CD4-positive, alpha-beta memory T cell (primary cell): ENCODE measurements at regions not wholly inside any gene's neighbourhood (a gene's known extent, or its start where the extent isn't known, plus 50 kb on each side); places are given as distances from the start of the nearest gene placed in this dataset.
"Not testable (repeated sequence)": the region's sequence is repeated elsewhere in the genome, so short reads cannot be mapped to it uniquely, and the experiment has no call there.

Source experiments
- CTCF ChIA-PET: fragments of 350-600 bp; sonication (Branson Sonifier 250); formaldehyde crosslinking; loops from one replicate; lab custom pipeline; 2021; ENCODE audit warnings: inconsistent platforms; ENCODE audit not compliant: partially characterized antibody; lab: Charles Lee
- POLR2A ChIA-PET: fragments of 350-600 bp; sonication (Branson Sonifier 250); formaldehyde crosslinking; loops from one replicate; lab custom pipeline; 2021; ENCODE audit not compliant: partially characterized antibody; lab: Charles Lee
- DNase-seq, 5 donors: peaks; one replicate each; pipeline versions ENCODE4 v3.0.0 to v3.0.0-alpha.2; 2020 to 2022; ENCODE audit warnings: mixed read lengths in 1 of 5
- H3K27ac ChIP-seq: one replicate; pipeline ENCODE4 v1.7.0; 2013; ENCODE audit warnings: low read depth, low read length
- H3K27me3 ChIP-seq: 2 replicates; pipeline ENCODE4 v1.7.0; 2013; ENCODE audit warnings: mild to moderate bottlenecking, low read length, moderate library complexity; ENCODE audit not compliant: insufficient read depth
- H3K36me3 ChIP-seq: 2 replicates; pipeline ENCODE4 v1.7.0; 2013; ENCODE audit warnings: mild to moderate bottlenecking, low read length, moderate library complexity; ENCODE audit not compliant: insufficient read depth
- H3K4me1 ChIP-seq: 2 replicates; pipeline ENCODE4 v1.7.0; 2013; ENCODE audit warnings: mild to moderate bottlenecking, low read length, moderate library complexity; ENCODE audit not compliant: insufficient read depth
- H3K4me3 ChIP-seq, 2 donors: one replicate each; pipeline ENCODE4 v1.7.0; 2013; ENCODE audit warnings: low read length in 2 of 2, mild to moderate bottlenecking in 1 of 2
- H3K9me3 ChIP-seq, 2 donors: one replicate each; pipeline ENCODE4 v1.7.0; 2013; ENCODE audit warnings: low read length in 2 of 2, control low read depth in 1 of 2; ENCODE audit not compliant: control insufficient read depth in 1 of 2
- H3K27ac Mint-ChIP-seq, 7 donors: one replicate each; pipeline ENCODE4 v1.8.0; 2020 to 2021; ENCODE audit warnings: mixed read lengths in 7 of 7, mild to moderate bottlenecking in 6 of 7, inconsistent platforms in 3 of 7, moderate library complexity in 3 of 7
- H3K27me3 Mint-ChIP-seq, 2 donors: one replicate each; pipeline ENCODE4 v1.8.0; 2020 to 2021; ENCODE audit warnings: mixed read lengths in 2 of 2
- H3K36me3 Mint-ChIP-seq, 2 donors: one replicate each; pipeline ENCODE4 v1.8.0; 2020 to 2021; ENCODE audit warnings: mixed read lengths in 2 of 2, inconsistent platforms in 1 of 2, mild to moderate bottlenecking in 1 of 2
- H3K4me1 Mint-ChIP-seq, 4 donors: one replicate each; pipeline ENCODE4 v1.8.0; 2020 to 2021; ENCODE audit warnings: mixed read lengths in 4 of 4, mild to moderate bottlenecking in 1 of 4
- H3K4me3 Mint-ChIP-seq, 8 donors: one replicate each; pipeline ENCODE4 v1.8.0; 2020 to 2021; ENCODE audit warnings: mixed read lengths in 8 of 8, mild to moderate bottlenecking in 7 of 8, moderate library complexity in 6 of 8, inconsistent platforms in 3 of 8
- H3K9me3 Mint-ChIP-seq, 8 donors: one replicate each; pipeline ENCODE4 v1.8.0; 2020 to 2021; ENCODE audit warnings: mixed read lengths in 8 of 8, mild to moderate bottlenecking in 5 of 8, inconsistent platforms in 3 of 8, moderate library complexity in 1 of 8
- intact Hi-C: fragments of 100-400 bp; cut with micrococcal nuclease; formaldehyde crosslinking; loops from one replicate; pipeline ENCODE4 v1.15.1; 2023

GRCh38 chr2:236836028-236836427, 249.7 kb upstream of the COPS8 start:
- DNase-seq, H3K4me3 ChIP-seq, H3K27me3 Mint-ChIP-seq, H3K36me3 ChIP-seq, H3K9me3 Mint-ChIP-seq, H3K27ac ChIP-seq, H3K4me3 Mint-ChIP-seq, H3K27ac Mint-ChIP-seq, POLR2A ChIA-PET, intact Hi-C loops, H3K27me3 ChIP-seq, CTCF ChIA-PET, H3K9me3 ChIP-seq, H3K4me1 Mint-ChIP-seq, H3K36me3 Mint-ChIP-seq, H3K4me1 ChIP-seq: not testable (repeated sequence)

DNA sequence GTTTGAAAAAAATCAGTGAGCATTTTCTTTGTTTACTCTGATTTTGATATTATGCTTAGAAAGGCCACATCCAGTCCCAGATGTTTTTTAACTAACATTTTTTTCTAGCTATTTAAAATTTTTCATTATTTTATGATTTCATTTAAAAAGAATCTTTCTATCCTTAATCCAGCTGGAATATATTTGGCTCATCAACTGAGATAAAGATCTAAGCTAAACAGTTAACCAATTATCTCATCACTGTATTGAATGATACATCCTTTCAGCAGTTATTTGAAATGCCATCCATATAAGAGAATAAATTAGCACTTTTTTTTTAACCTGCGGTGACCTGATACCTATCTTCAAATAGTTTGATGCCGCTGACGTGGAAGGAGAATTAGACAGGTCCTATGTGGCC, 245.5 kb upstream of the COPS8 start:
- Histone ChIP-seq H3K9me3 (no peaks in the 10 kb centered on the region), H3K4me3 (no peak overlapping the region), H3K36me3 (no peaks in the 10 kb centered on the region), H3K27me3 (no peaks in the 10 kb centered on the region), H3K4me1 (no peaks in the 10 kb centered on the region), H3K27ac (no peak overlapping the region)
- Mint-ChIP-seq H3K27me3 (peaks cover 2 to 4% of the 10 kb centered on the region in 2 donors), H3K36me3 (no peaks in the 10 kb centered on the region), H3K9me3 (peaks cover 0 to 4% (median 0%) of the 10 kb centered on the region in 8 donors), H3K27ac (no peak overlapping the region), H3K4me1 (no peaks in the 10 kb centered on the region), H3K4me3 (no peak overlapping the region)
- DNase-seq, result no peak
- ChIA-PET CTCF (no interaction called here), POLR2A (interaction anchor here (0.7 kb wide), 1 partner anchor 29 kb away, joined by 3 read pairs; no protein-coding TSS in a partner anchor)
- intact Hi-C loops, result no loop called here

GRCh38 chr2:236840857-236841256, 244.8 kb upstream of the COPS8 start:
- Histone ChIP-seq H3K27me3 (no peaks in the 10 kb centered on the region), H3K36me3 (no peaks in the 10 kb centered on the region), H3K4me1 (no peaks in the 10 kb centered on the region), H3K4me3 (no peak overlapping the region), H3K27ac (no peak overlapping the region), H3K9me3 (no peaks in the 10 kb centered on the region)
- H3K4me1 Mint-ChIP-seq, result no peaks in the 10 kb centered on the region
- DNase-seq, result no peak
- peaks cover 2 to 4% of the 10 kb centered on the region in 2 donors for H3K27me3 Mint-ChIP-seq
- H3K9me3 Mint-ChIP-seq, result peaks cover 0 to 3% (median 0%) of the 10 kb centered on the region in 8 donors
- H3K4me3 Mint-ChIP-seq, result no peak overlapping the region
- no peak overlapping the region for H3K27ac Mint-ChIP-seq
- no peaks in the 10 kb centered on the region for H3K36me3 Mint-ChIP-seq
- intact Hi-C loops, result no loop called here
- CTCF ChIA-PET, result no interaction called here
- POLR2A ChIA-PET, result interaction anchor here (0.7 kb wide), 1 partner anchor 29 kb away, joined by 3 read pairs; no protein-coding TSS in a partner anchor

- H3K36me3 ChIP-seq, result no peaks in the 10 kb centered on the region
- no peaks in the 10 kb centered on the region for H3K4me1 Mint-ChIP-seq
- H3K27me3 Mint-ChIP-seq, result peaks cover 2 to 4% of the 10 kb centered on the region in 2 donors
- no peak overlapping the region for H3K4me3 ChIP-seq
- H3K27me3 ChIP-seq, result no peaks in the 10 kb centered on the region
- H3K27ac ChIP-seq, result no peak overlapping the region
- H3K9me3 Mint-ChIP-seq, result no peaks in the 10 kb centered on the region
- ChIA-PET CTCF (no interaction called here), POLR2A (no interaction called here)
- H3K4me3 Mint-ChIP-seq, result no peak overlapping the region
- DNase-seq, result no peak
- H3K36me3 Mint-ChIP-seq, result no peaks in the 10 kb centered on the region
- no peak overlapping the region for H3K27ac Mint-ChIP-seq
- H3K9me3 ChIP-seq, result no peaks in the 10 kb centered on the region
- H3K4me1 ChIP-seq, result no peaks in the 10 kb centered on the region
- intact Hi-C loops, result no loop called here
Measured at GRCh38 chr2:236841389-236841788, 244.3 kb upstream of the COPS8 start.

GRCh38 chr2:236843161-236843968, 242.3 kb upstream of the COPS8 start:
- Histone ChIP-seq H3K9me3 (no peaks in the 10 kb centered on the region), H3K4me1 (no peaks in the 10 kb centered on the region), H3K27me3 (no peaks in the 10 kb centered on the region), H3K27ac (no peak overlapping the region), H3K4me3 (no peak overlapping the region), H3K36me3 (no peaks in the 10 kb centered on the region)
- no peak for DNase-seq
- ChIA-PET POLR2A (no interaction called here), CTCF (no interaction called here)
- Mint-ChIP-seq H3K4me1 (no peaks in the 10 kb centered on the region), H3K4me3 (no peak overlapping the region), H3K27me3 (peaks cover 0 to 4% of the 10 kb centered on the region in 2 donors), H3K9me3 (no peaks in the 10 kb centered on the region), H3K27ac (no peak overlapping the region), H3K36me3 (no peaks in the 10 kb centered on the region)
- intact Hi-C loops, result no loop called here

DNA sequence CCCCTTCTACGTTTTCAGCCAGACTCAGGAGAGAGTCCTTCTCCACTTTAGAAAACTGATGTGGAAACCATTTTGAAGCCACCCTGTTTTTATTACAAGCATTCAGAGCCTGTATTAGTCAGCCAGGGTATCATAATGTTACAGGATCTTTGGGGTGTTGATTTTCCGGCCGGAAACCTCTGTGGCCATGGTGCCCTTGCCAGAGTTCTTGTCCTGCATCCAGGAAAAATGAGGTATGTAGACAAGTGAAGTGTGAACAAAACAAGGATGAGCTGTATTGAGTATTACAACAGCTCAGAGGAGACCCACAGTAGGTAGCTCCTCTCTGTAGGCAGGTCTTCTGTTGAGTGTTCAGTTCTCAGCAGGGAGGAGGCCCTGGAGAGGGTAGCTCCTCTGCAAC, 241.0 kb upstream of the COPS8 start:
- Mint-ChIP-seq H3K27ac (no peak overlapping the region), H3K27me3 (peaks cover 0 to 4% of the 10 kb centered on the region in 2 donors), H3K36me3 (no peaks in the 10 kb centered on the region), H3K4me3 (no peak overlapping the region), H3K9me3 (no peaks in the 10 kb centered on the region), H3K4me1 (no peaks in the 10 kb centered on the region)
- DNase-seq, result no peak
- Histone ChIP-seq H3K9me3 (no peaks in the 10 kb centered on the region), H3K36me3 (no peaks in the 10 kb centered on the region), H3K4me1 (no peaks in the 10 kb centered on the region), H3K27me3 (no peaks in the 10 kb centered on the region), H3K4me3 (no peak overlapping the region), H3K27ac (no peak overlapping the region)
- ChIA-PET CTCF (no interaction called here), POLR2A (no interaction called here)
- intact Hi-C loops, result no loop called here

DNA sequence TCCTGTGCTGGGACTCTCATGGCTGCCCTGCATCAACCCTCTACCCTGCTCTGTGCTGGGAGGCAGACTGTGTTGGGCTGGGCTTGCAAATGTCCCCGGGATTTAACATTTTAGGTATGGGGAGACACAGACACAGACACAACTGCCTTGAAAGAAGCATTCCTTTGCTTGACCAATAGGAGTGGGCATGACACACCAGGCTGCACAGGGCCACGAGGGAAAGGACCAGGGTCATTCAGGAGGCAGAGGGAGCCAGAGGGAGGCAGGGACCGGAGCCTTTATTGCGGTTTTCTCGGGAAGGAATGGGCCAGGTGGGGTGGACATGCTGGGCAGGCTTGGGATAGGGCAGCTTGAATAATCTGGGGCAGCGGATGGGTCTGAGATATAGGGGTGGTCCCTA, 238.7 kb upstream of the COPS8 start:
- CTCF ChIA-PET, result no interaction called here
- Mint-ChIP-seq H3K36me3 (no peaks in the 10 kb centered on the region), H3K27me3 (peaks cover 0 to 4% of the 10 kb centered on the region in 2 donors), H3K9me3 (no peaks in the 10 kb centered on the region), H3K4me1 (no peaks in the 10 kb centered on the region), H3K4me3 (no peak overlapping the region), H3K27ac (no peak overlapping the region)
- Histone ChIP-seq H3K9me3 (no peaks in the 10 kb centered on the region), H3K4me1 (no peaks in the 10 kb centered on the region), H3K4me3 (no peak overlapping the region), H3K27me3 (no peaks in the 10 kb centered on the region), H3K36me3 (no peaks in the 10 kb centered on the region), H3K27ac (no peak overlapping the region)
- DNase-seq, result no peak
- intact Hi-C loops, result no loop called here
- POLR2A ChIA-PET, result no interaction called here
